AG04449 (cell line): ENCODE measurements at regions not wholly inside any gene's neighbourhood (a gene's known extent, or its start where the extent isn't known, plus 50 kb on each side); places are given as distances from the start of the nearest gene placed in this dataset.
A peak's percentile ranks its signal among the peaks of the same experiment; 100 is the strongest.

ENCODE experiments used
- CTCF ChIA-PET: fragments of 350-600 bp; formaldehyde crosslinking; extraction: SDS; loops from one replicate; lab custom pipeline; 2021; ENCODE audit warnings: antibody characterized with exemption; lab: Yijun Ruan, JAX
- POLR2A ChIA-PET: fragments of 400-600, 350-600 bp; formaldehyde crosslinking; extraction: SDS; loops from one replicate; lab custom pipeline; 2020; ENCODE audit warnings: antibody characterized with exemption, inconsistent platforms; lab: Yijun Ruan, JAX
- DNase-seq: peaks from one replicate; pipeline ENCODE4 v3.0.0-alpha.2; 2010; ENCODE audit warnings: low read depth, low spot score
- H3K4me3 ChIP-seq: 2 replicates; pipeline ENCODE4 v1.5.1; 2011; ENCODE audit warnings: low read depth, mild to moderate bottlenecking, control low read depth, low read length
- CTCF ChIP-seq: IDR thresholded peaks from one replicate; pipeline ENCODE4 v1.5.1; 2011; ENCODE audit warnings: mild to moderate bottlenecking, moderate library complexity, low read length, control low read depth, inconsistent platforms; ENCODE audit not compliant: insufficient read depth; ENCODE audit errors: missing control alignments

GRCh38 chr1:104671684-104672353, 922.1 kb downstream of the AMY1C start:
- POLR2A ChIA-PET, result no interaction called here
- CTCF ChIA-PET, result no interaction called here
- no peak for DNase-seq
- no peak overlapping the region for H3K4me3 ChIP-seq
- no peak for TF ChIP-seq CTCF

DNA sequence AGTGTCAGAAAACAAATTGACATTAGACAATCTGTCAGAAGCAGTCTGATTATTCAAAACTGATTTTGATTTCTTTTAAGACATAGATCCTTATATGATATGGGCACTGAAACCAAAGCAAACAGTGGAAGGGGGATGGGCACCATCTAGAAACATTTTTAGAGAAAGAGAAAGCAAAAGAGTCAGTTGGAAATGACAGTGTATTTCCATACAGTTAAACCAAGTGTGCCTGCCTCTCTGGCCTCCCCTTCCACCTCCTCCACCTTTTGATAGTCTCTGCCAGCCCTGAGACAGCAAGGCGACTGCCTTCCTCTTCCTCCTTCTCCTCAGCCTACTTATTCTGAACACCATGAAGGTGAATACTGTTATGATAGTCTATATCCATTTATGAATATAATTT, 949.7 kb downstream of the AMY1C start:
- ChIA-PET CTCF (no interaction called here), POLR2A (no interaction called here)
- no peak for DNase-seq
- no peak for TF ChIP-seq CTCF
- H3K4me3 ChIP-seq, result no peak overlapping the region

DNA sequence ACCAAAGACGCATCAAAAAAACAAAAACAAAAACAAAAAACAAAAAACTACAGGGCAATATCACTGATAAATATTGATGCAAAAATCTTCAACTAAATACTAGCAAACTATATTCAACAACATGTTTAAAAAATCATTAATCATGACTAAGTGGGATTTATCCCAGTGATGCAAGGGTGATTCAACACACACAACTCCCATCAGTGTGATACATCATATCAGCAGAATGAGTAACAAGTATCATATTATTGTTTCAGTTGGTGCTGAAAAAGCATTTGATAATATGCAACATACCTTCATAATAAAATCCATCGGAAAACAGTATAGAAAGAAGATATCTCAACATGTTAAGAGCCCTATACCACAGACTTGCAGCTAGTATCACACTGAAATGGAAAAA, 953.0 kb downstream of the AMY1C start:
- no peak for TF ChIP-seq CTCF
- H3K4me3 ChIP-seq, result no peak overlapping the region
- ChIA-PET CTCF (no interaction called here), POLR2A (no interaction called here)
- DNase-seq, result no peak

- TF ChIP-seq CTCF, result no peak
- POLR2A ChIA-PET, result no interaction called here
- no peak for DNase-seq
- CTCF ChIA-PET, result no interaction called here
- peak overlapping the region; percentile 29 for H3K4me3 ChIP-seq
These were observed 957.0 kb downstream of the AMY1C start for GRCh38 chr1:104706631-104707147.

- no peak for TF ChIP-seq CTCF
- POLR2A ChIA-PET, result no interaction called here
- CTCF ChIA-PET, result no interaction called here
These were observed 969.1 kb downstream of the AMY1C start for GRCh38 chr1:104718752-104719151.

DNA sequence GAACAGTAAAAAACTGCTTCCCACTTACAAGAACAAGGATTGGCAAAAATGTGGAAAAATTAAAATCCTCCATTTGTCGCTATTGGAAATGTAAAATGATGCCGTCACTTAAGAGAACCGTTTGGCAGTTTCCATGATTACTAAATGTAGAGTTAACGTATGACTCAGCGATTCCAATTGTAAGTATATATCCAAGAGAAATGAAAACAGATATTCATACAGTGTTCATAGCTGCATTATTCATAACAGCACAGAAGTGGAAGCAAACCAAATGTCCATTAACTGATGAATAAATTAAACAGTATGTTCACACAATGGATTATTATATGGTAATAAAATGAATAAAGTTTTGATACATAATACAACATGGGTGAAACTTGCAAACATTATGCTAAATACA, 971.0 kb downstream of the AMY1C start:
- DNase-seq, result no peak
- TF ChIP-seq CTCF, result no peak
- ChIA-PET POLR2A (no interaction called here), CTCF (no interaction called here)
- H3K4me3 ChIP-seq, result no peak overlapping the region

More at GRCh38 chr1:104718752-104719151, 969.1 kb downstream of the AMY1C start:
- no peak overlapping the region for H3K4me3 ChIP-seq
- no peak for DNase-seq
